K562 (cell line): ENCODE measurements at regions not wholly inside any gene's neighbourhood (a gene's known extent, or its start where the extent isn't known, plus 50 kb on each side); places are given as distances from the start of the nearest gene placed in this dataset.

Source experiments
- ATAC-seq: fragments of 200-7000 bp; cut with Tn5 transposase; 3 replicates; pipeline ENCODE4 v1.9.1; 2020; ENCODE audit warnings: moderate library complexity
- BruUV-seq: library from RNA; stranded (reverse); fragments of 400-500 nt; replicated peaks from 2 replicates; lab custom pipeline; 2021; lab: Mats Ljungman, UMichigan
- CTCF ChIA-PET: fragments of 300-600 bp; formaldehyde crosslinking; extraction: SDS; loops from one replicate; lab custom pipeline; 2021; ENCODE audit warnings: low intra/inter-chr PET ratio; lab: Yijun Ruan, JAX
- POLR2A ChIA-PET: fragments of 300-600, 350-650 bp; sonication (Branson Sonifier 250); formaldehyde crosslinking; extraction: SDS; loops from one replicate; lab custom pipeline; 2021; ENCODE audit warnings: antibody characterized with exemption, inconsistent platforms; lab: Yijun Ruan, JAX
- DNase-seq, 4 experiments: peaks; one replicate each; pipeline versions ENCODE4 v3.0.0 to v3.0.0-alpha.2; 2011 to 2018; ENCODE audit warnings: low spot score in 3 of 4, mixed read lengths in 3 of 4; ENCODE audit errors: extremely low read depth in 1 of 4
- FAIRE-seq: peaks from 2 replicates; lab custom pipeline; 2011; peaks lifted over from hg19 to GRCh38; lab: Jason Lieb, UNC
- H2AFZ ChIP-seq: 2 replicates; pipeline ENCODE4 v1.6.0; 2011; ENCODE audit warnings: low read depth, low read length, control low read depth, inconsistent platforms
- H3K27ac ChIP-seq: fragments of 200-600 bp; 3 replicates; pipeline ENCODE4 v1.8.0; 2011; ENCODE audit warnings: low read depth, mild to moderate bottlenecking, control low read depth, inconsistent platforms, low read length, moderate library complexity, mixed read lengths; ENCODE audit errors: extremely low read depth
- H3K27me3 ChIP-seq, 2 experiments: fragments of 300-600 bp in 1 of 2; 2 replicates in 1 of 2; 3 replicates in 1 of 2; pipeline versions ENCODE4 v1.6.0 to v1.8.0; 2011; ENCODE audit warnings: inconsistent platforms in 2 of 2, low read length in 2 of 2, mild to moderate bottlenecking in 1 of 2, mixed read lengths in 1 of 2, moderate library complexity in 1 of 2; ENCODE audit not compliant: control insufficient read depth in 2 of 2, insufficient read depth in 2 of 2
- H3K36me3 ChIP-seq: fragments of 300-600 bp; 3 replicates; pipeline ENCODE4 v1.8.0; 2011; ENCODE audit warnings: mild to moderate bottlenecking, low read length, inconsistent platforms; ENCODE audit not compliant: control insufficient read depth, insufficient read depth
- H3K4me1 ChIP-seq, 2 experiments: fragments of 200-600 bp in 1 of 2; replicated peaks in 1 of 2; 2 replicates in 1 of 2; 3 replicates in 1 of 2; pipeline versions ENCODE4 v1.5.1 to v1.8.0; 2011; ENCODE audit warnings: inconsistent platforms in 2 of 2, low read length in 2 of 2, mild to moderate bottlenecking in 1 of 2, mixed read lengths in 1 of 2, moderate library complexity in 1 of 2; ENCODE audit not compliant: control insufficient read depth in 2 of 2, insufficient read depth in 2 of 2
- H3K4me2 ChIP-seq: 2 replicates; pipeline ENCODE4 v1.6.1; 2011; ENCODE audit warnings: low read length, control low read depth, inconsistent platforms, mixed read lengths; ENCODE audit not compliant: insufficient read depth
- H3K4me3 ChIP-seq: fragments of 200-600 bp; sonication (generic), shearing (Covaris generic); 2 replicates; pipeline ENCODE4 v1.5.1; 2016; ENCODE audit warnings: control low read depth, inconsistent platforms
- H3K79me2 ChIP-seq: fragments of 200-600 bp; 3 replicates; pipeline ENCODE4 v1.8.0; 2011; ENCODE audit warnings: low read length, inconsistent platforms; ENCODE audit not compliant: control insufficient read depth, insufficient read depth
- H3K9ac ChIP-seq, 2 experiments: 2 replicates each; pipeline versions ENCODE4 v1.6.0 to v1.6.1; 2011; ENCODE audit warnings: low read depth in 2 of 2, low read length in 2 of 2, control low read depth in 1 of 2, inconsistent platforms in 1 of 2, mild to moderate bottlenecking in 1 of 2, mixed read lengths in 1 of 2; ENCODE audit not compliant: insufficient read depth in 1 of 2
- H3K9me1 ChIP-seq: one replicate; pipeline ENCODE4 v1.6.0; 2011; ENCODE audit warnings: inconsistent platforms, mild to moderate bottlenecking, low read length, moderate library complexity; ENCODE audit not compliant: control insufficient read depth, insufficient read depth
- H3K9me3 ChIP-seq: replicated peaks from 2 replicates; pipeline ENCODE4 v1.5.1; 2011; ENCODE audit warnings: low read depth, low read length, inconsistent platforms; ENCODE audit not compliant: control insufficient read depth, insufficient read depth
- H4K20me1 ChIP-seq: replicated peaks from 2 replicates; pipeline ENCODE4 v1.6.1; 2011; ENCODE audit warnings: low read length, inconsistent platforms, mixed read lengths; ENCODE audit not compliant: control insufficient read depth, insufficient read depth
- BDP1 ChIP-seq: IDR thresholded peaks from 3 replicates; pipeline ENCODE4 v1.6.1; 2011; ENCODE audit not compliant: insufficient read length, insufficient read depth
- MTA1 ChIP-seq: fragments of 450-650 bp; IDR thresholded peaks from 2 replicates; pipeline ENCODE4 v1.6.1; 2017; ENCODE audit warnings: borderline replicate concordance
- POLR2B ChIP-seq: fragments of 450-650 bp; IDR thresholded peaks from 2 replicates; pipeline ENCODE4 v1.6.1; 2018; ENCODE audit warnings: low read depth; ENCODE audit not compliant: partially characterized antibody
- RBM17 ChIP-seq: fragments of 200-400 bp; formaldehyde crosslinking; IDR thresholded peaks from 2 replicates; pipeline ENCODE4 v1.6.1; 2017; ENCODE audit warnings: low read depth, mild to moderate bottlenecking, low read length, borderline replicate concordance
- RFX1 ChIP-seq: fragments of 450-650 bp; IDR thresholded peaks from 2 replicates; pipeline ENCODE4 v1.6.1; 2016; ENCODE audit warnings: mild to moderate bottlenecking, moderate library complexity
- ZBTB5 ChIP-seq: fragments of 450-650 bp; IDR thresholded peaks from 2 replicates; pipeline ENCODE4 v1.6.1; 2017; ENCODE audit warnings: antibody characterized with exemption
- ZKSCAN3 ChIP-seq: fragments of 250-450 bp; sonication (Bioruptor Pico); IDR thresholded peaks from 2 replicates; pipeline ENCODE4 v1.4.0; 2020
- WGBS: fragments of 100-300 bp; shearing (Covaris generic); methylation state at CpG from one replicate; pipeline ENCODE4 v1.1.6; 2016; ENCODE audit warnings: low coverage, mixed read lengths; ENCODE audit not compliant: insufficient coverage; ENCODE audit errors: missing lambda C conversion rate; 5-methylcytosine and 5-hydroxymethylcytosine counted together
- in situ Hi-C: fragments of 300-500 bp; cut with MboI; formaldehyde crosslinking; loops from 4 replicates; pipeline ENCODE4 v1.15.0; 2018; ENCODE audit warnings: inconsistent platforms, mixed read lengths
- intact Hi-C: fragments of 100-400 bp; cut with micrococcal nuclease; formaldehyde crosslinking; loops from 2 replicates; pipeline ENCODE4 v1.14.2; 2022
- TF ChIP-seq, protein P1 (sequence below): sonication (generic); formaldehyde crosslinking; IDR thresholded peaks from 2 replicates; pipeline ENCODE4 v1.8.0; 2022; ENCODE audit warnings: mild to moderate bottlenecking, missing genetic modification reagents, borderline replicate concordance
- TF ChIP-seq, protein P2 (sequence below), 2 experiments: fragments of 450-650 bp in 1 of 2; sonication (generic) in 1 of 2; formaldehyde crosslinking in 1 of 2; IDR thresholded peaks in 1 of 2; conservative IDR thresholded peaks in 1 of 2; 2 replicates each; pipeline versions ENCODE4 v1.6.1 to v1.8.1; 2016 to 2023; ENCODE audit warnings: mild to moderate bottlenecking in 2 of 2, moderate library complexity in 2 of 2, inconsistent platforms in 1 of 2, missing genetic modification reagents in 1 of 2
- TF ChIP-seq, protein P3 (sequence below), 3 experiments: fragments of 200-800 bp in 1 of 3; fragments of 250-450 bp in 1 of 3; fragments of 450-650 bp in 1 of 3; sonication (Bioruptor Pico) in 1 of 3; sonication (Bioruptor generic) in 1 of 3; formaldehyde crosslinking in 1 of 3; IDR thresholded peaks; 2 replicates each; pipeline versions ENCODE4 v1.6.1 to v1.8.0; 2016 to 2022; ENCODE audit warnings: mild to moderate bottlenecking in 2 of 3, missing genetic modification characterization in 2 of 3, missing compliant biosample characterization in 1 of 3, moderate library complexity in 1 of 3

DNA sequence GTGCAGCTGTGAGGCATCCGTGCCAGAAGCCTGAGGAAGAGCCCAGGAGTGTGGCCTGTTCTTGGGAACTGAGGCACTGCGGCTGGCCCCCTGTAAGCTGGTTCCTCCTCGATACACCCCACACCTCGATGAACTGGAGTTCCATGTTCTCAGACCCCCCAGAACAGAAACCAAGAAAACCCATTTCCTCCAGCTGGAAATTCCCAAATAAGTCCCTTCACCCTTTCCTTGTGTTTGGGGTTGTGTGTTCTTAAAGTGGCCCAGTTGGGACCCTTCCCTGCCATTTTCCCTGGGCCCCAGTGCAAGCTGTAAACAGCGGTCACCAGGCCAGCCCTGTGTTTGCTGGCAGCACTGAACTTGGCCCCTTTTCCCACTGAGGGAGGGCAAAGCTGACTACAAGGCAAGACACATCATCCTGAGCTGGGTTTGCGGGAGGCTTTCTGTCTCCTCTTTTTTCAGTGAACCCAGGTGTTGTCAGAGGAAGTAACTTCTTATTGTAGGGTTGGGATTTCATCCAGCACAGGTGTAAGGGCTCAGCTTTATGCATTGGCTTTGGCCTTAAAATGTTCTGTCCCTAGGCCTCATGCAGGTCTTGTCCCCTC, 60.1 kb upstream of the MPEG1 start:
- no peak overlapping the region for H2AFZ ChIP-seq
- ChIA-PET POLR2A (no interaction called here), CTCF (no interaction called here)
- H3K4me1 ChIP-seq, result no peaks in the 10 kb centered on the region; a peak in 1 of 5 replicates
- no peak overlapping the region for H3K9ac ChIP-seq
- H3K79me2 ChIP-seq, result no peaks in the 10 kb centered on the region
- intact Hi-C loops (no loop called here), in situ Hi-C loops (no loop called here)
- no peaks in the 10 kb centered on the region for H3K36me3 ChIP-seq
- no peak for FAIRE-seq
- 0 out of 5 replicates have a peak, but pooled peaks cover 0 to 4% of the 10 kb centered on the region in 2 experiments for H3K27me3 ChIP-seq
- 0% methylated on average over 6 of the region's 6 CpGs for WGBS
- no peaks in the 10 kb centered on the region for H3K9me1 ChIP-seq
- no peak for ATAC-seq
- no peak overlapping the region for H3K27ac ChIP-seq
- no peaks in the 10 kb centered on the region for H4K20me1 ChIP-seq
- no TSS peak for BruUV-seq
- no peak for DNase-seq
- H3K9me3 ChIP-seq, result no peaks in the 10 kb centered on the region
- H3K4me3 ChIP-seq, result no peak overlapping the region
- TF ChIP-seq, protein P1, sequence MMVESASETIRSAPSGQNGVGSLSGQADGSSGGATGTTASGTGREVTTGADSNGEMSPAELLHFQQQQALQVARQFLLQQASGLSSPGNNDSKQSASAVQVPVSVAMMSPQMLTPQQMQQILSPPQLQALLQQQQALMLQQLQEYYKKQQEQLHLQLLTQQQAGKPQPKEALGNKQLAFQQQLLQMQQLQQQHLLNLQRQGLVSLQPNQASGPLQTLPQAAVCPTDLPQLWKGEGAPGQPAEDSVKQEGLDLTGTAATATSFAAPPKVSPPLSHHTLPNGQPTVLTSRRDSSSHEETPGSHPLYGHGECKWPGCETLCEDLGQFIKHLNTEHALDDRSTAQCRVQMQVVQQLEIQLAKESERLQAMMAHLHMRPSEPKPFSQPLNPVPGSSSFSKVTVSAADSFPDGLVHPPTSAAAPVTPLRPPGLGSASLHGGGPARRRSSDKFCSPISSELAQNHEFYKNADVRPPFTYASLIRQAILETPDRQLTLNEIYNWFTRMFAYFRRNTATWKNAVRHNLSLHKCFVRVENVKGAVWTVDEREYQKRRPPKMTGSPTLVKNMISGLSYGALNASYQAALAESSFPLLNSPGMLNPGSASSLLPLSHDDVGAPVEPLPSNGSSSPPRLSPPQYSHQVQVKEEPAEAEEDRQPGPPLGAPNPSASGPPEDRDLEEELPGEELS (CRISPR knock-in tag), result no peak
- TF ChIP-seq MTA1, result no peak
- TF ChIP-seq BDP1, result no peak
- no peak for TF ChIP-seq RBM17
- no peak for TF ChIP-seq ZBTB5
- TF ChIP-seq POLR2B, result no peak
- TF ChIP-seq, protein P2, sequence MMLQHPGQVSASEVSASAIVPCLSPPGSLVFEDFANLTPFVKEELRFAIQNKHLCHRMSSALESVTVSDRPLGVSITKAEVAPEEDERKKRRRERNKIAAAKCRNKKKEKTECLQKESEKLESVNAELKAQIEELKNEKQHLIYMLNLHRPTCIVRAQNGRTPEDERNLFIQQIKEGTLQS (IDR thresholded peaks at IDR 0.05), result no peak
- TF ChIP-seq, protein P2 (CRISPR knock-in tag; conservative IDR thresholded peaks at IDR 0.05), result no peak
- no peak for TF ChIP-seq ZKSCAN3 (CRISPR knock-in tag)
- TF ChIP-seq, protein P3, sequence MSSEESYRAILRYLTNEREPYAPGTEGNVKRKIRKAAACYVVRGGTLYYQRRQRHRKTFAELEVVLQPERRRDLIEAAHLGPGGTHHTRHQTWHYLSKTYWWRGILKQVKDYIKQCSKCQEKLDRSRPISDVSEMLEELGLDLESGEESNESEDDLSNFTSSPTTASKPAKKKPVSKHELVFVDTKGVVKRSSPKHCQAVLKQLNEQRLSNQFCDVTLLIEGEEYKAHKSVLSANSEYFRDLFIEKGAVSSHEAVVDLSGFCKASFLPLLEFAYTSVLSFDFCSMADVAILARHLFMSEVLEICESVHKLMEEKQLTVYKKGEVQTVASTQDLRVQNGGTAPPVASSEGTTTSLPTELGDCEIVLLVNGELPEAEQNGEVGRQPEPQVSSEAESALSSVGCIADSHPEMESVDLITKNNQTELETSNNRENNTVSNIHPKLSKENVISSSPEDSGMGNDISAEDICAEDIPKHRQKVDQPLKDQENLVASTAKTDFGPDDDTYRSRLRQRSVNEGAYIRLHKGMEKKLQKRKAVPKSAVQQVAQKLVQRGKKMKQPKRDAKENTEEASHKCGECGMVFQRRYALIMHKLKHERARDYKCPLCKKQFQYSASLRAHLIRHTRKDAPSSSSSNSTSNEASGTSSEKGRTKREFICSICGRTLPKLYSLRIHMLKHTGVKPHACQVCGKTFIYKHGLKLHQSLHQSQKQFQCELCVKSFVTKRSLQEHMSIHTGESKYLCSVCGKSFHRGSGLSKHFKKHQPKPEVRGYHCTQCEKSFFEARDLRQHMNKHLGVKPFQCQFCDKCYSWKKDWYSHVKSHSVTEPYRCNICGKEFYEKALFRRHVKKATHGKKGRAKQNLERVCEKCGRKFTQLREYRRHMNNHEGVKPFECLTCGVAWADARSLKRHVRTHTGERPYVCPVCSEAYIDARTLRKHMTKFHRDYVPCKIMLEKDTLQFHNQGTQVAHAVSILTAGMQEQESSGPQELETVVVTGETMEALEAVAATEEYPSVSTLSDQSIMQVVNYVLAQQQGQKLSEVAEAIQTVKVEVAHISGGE (CRISPR knock-in tag; IDR thresholded peaks at IDR 0.05), result no peak
- no peak for TF ChIP-seq RFX1
- no peak overlapping the region for H3K4me2 ChIP-seq
